Muscle layer of duodenum (tissue), 2 donors: ENCODE measurements at regions not wholly inside any gene's neighbourhood (a gene's known extent, or its start where the extent isn't known, plus 50 kb on each side); places are given as distances from the start of the nearest gene placed in this dataset.

Experiments
- H3K27ac ChIP-seq: one replicate; pipeline ENCODE4 v1.7.0; 2013; ENCODE audit warnings: mild to moderate bottlenecking, low read length
- H3K27me3 ChIP-seq: one replicate; pipeline ENCODE4 v1.7.0; 2013; ENCODE audit warnings: low read depth, mild to moderate bottlenecking, control low read depth, low read length
- H3K36me3 ChIP-seq, 2 donors: one replicate each; pipeline ENCODE4 v1.7.0; 2013; ENCODE audit warnings: low read length in 2 of 2, control low read depth in 1 of 2, mild to moderate bottlenecking in 1 of 2; ENCODE audit not compliant: insufficient read depth in 2 of 2, control insufficient read depth in 1 of 2
- H3K4me1 ChIP-seq, 2 donors: one replicate each; pipeline ENCODE4 v1.7.0; 2013; ENCODE audit warnings: low read length in 2 of 2, mild to moderate bottlenecking in 2 of 2, control low read depth in 1 of 2, moderate library complexity in 1 of 2; ENCODE audit not compliant: insufficient read depth in 2 of 2, control insufficient read depth in 1 of 2
- H3K4me3 ChIP-seq, 2 donors: one replicate each; pipeline ENCODE4 v1.7.0; 2013; ENCODE audit warnings: low read length in 2 of 2, low read depth in 1 of 2, mild to moderate bottlenecking in 1 of 2
- H3K9me3 ChIP-seq, 2 donors: one replicate each; pipeline ENCODE4 v1.7.0; 2013; ENCODE audit warnings: low read length in 2 of 2, control low read depth in 1 of 2, mild to moderate bottlenecking in 1 of 2; ENCODE audit not compliant: control insufficient read depth in 1 of 2
- donor health status: healthy.

- Histone ChIP-seq H3K27ac (no peak overlapping the region), H3K4me1 (peaks cover 9 to 22% of the 10 kb centered on the region in 2 donors), H3K9me3 (no peaks in the 10 kb centered on the region), H3K4me3 (no peak overlapping the region), H3K27me3 (no peaks in the 10 kb centered on the region), H3K36me3 (no peaks in the 10 kb centered on the region)
Observed at GRCh38 chr12:4120316-4120917, 153.1 kb upstream of the CCND2 start.

GRCh38 chr12:4119157-4119761 is 154.3 kb upstream of the CCND2 start:
- H3K4me3 ChIP-seq = no peak overlapping the region
- no peaks in the 10 kb centered on the region for H3K36me3 ChIP-seq
- no peak overlapping the region for H3K27ac ChIP-seq
- no peaks in the 10 kb centered on the region for H3K9me3 ChIP-seq
- H3K27me3 ChIP-seq = no peaks in the 10 kb centered on the region
- peaks cover 9 to 22% of the 10 kb centered on the region in 2 donors for H3K4me1 ChIP-seq

- no peak overlapping the region for H3K4me3 ChIP-seq
- H3K36me3 ChIP-seq = no peaks in the 10 kb centered on the region
- H3K9me3 ChIP-seq = no peaks in the 10 kb centered on the region
- no peaks in the 10 kb centered on the region for H3K27me3 ChIP-seq
- peaks cover 9 to 22% of the 10 kb centered on the region in 2 donors for H3K4me1 ChIP-seq
- H3K27ac ChIP-seq = no peak overlapping the region
Observed at GRCh38 chr12:4118601-4119156, 154.9 kb upstream of the CCND2 start.

GRCh38 chr12:4118017-4118510 is 155.5 kb upstream of the CCND2 start:
- Histone ChIP-seq H3K9me3 (no peaks in the 10 kb centered on the region), H3K36me3 (no peaks in the 10 kb centered on the region), H3K4me1 (peaks cover 9 to 22% of the 10 kb centered on the region in 2 donors), H3K27me3 (no peaks in the 10 kb centered on the region), H3K4me3 (no peak overlapping the region), H3K27ac (no peak overlapping the region)

- Histone ChIP-seq H3K4me1 (peaks cover 9 to 22% of the 10 kb centered on the region in 2 donors), H3K27ac (no peak overlapping the region), H3K4me3 (no peak overlapping the region), H3K27me3 (no peaks in the 10 kb centered on the region), H3K36me3 (no peaks in the 10 kb centered on the region), H3K9me3 (no peaks in the 10 kb centered on the region)
Observed at GRCh38 chr12:4117386-4118016, 156.1 kb upstream of the CCND2 start.

- Histone ChIP-seq H3K4me1 (peaks cover 9 to 22% of the 10 kb centered on the region in 2 donors), H3K27me3 (no peaks in the 10 kb centered on the region), H3K27ac (no peak overlapping the region)
Observed at GRCh38 chr12:4116251-4117111, 157.1 kb upstream of the CCND2 start.

GRCh38 chr12:4115570-4115969 is 158.0 kb upstream of the CCND2 start:
- peaks cover 9 to 22% of the 10 kb centered on the region in 2 donors for H3K4me1 ChIP-seq

More at GRCh38 chr12:4116251-4117111, 157.1 kb upstream of the CCND2 start:
- Histone ChIP-seq H3K4me3 (no peak overlapping the region), H3K9me3 (no peaks in the 10 kb centered on the region), H3K36me3 (no peaks in the 10 kb centered on the region)

GRCh38 chr12:4114986-4115385 is 158.6 kb upstream of the CCND2 start:
- Histone ChIP-seq H3K36me3 (no peaks in the 10 kb centered on the region), H3K4me1 (peaks cover 9 to 22% of the 10 kb centered on the region in 2 donors), H3K9me3 (no peaks in the 10 kb centered on the region), H3K4me3 (no peak overlapping the region), H3K27ac (no peak overlapping the region), H3K27me3 (no peaks in the 10 kb centered on the region)

More at GRCh38 chr12:4115570-4115969, 158.0 kb upstream of the CCND2 start:
- Histone ChIP-seq H3K4me3 (no peak overlapping the region), H3K27ac (no peak overlapping the region), H3K9me3 (no peaks in the 10 kb centered on the region), H3K27me3 (no peaks in the 10 kb centered on the region), H3K36me3 (no peaks in the 10 kb centered on the region)

- Histone ChIP-seq H3K27ac (no peak overlapping the region), H3K4me1 (peaks cover 6 to 19% of the 10 kb centered on the region in 2 donors), H3K4me3 (no peak overlapping the region)
Observed at GRCh38 chr12:4112734-4113325, 160.7 kb upstream of the CCND2 start.

GRCh38 chr12:4112290-4112689 is 161.3 kb upstream of the CCND2 start:
- Histone ChIP-seq H3K4me3 (no peak overlapping the region), H3K4me1 (peaks cover under 1 to 14% of the 10 kb centered on the region in 2 donors), H3K9me3 (no peaks in the 10 kb centered on the region), H3K27ac (no peak overlapping the region), H3K36me3 (no peaks in the 10 kb centered on the region), H3K27me3 (no peaks in the 10 kb centered on the region)

More at GRCh38 chr12:4112734-4113325, 160.7 kb upstream of the CCND2 start:
- Histone ChIP-seq H3K36me3 (no peaks in the 10 kb centered on the region), H3K9me3 (no peaks in the 10 kb centered on the region), H3K27me3 (no peaks in the 10 kb centered on the region)
